OCI-LY1 (cell line): ENCODE measurements at regions not wholly inside any gene's neighbourhood (a gene's known extent, or its start where the extent isn't known, plus 50 kb on each side); places are given as distances from the start of the nearest gene placed in this dataset.

Source experiments
- H2AFZ ChIP-seq: fragments of 200-600 bp; sonication (generic), shearing (Covaris generic); 2 replicates; pipeline ENCODE4 v1.6.0; 2014; ENCODE audit warnings: antibody characterized with exemption, mild to moderate bottlenecking, low read length
- H3F3A ChIP-seq: fragments of 200-600 bp; sonication (generic), shearing (Covaris generic); 2 replicates; pipeline ENCODE4 v1.6.0; 2014; ENCODE audit warnings: mild to moderate bottlenecking, antibody characterized with exemption, low read length, moderate library complexity; ENCODE audit not compliant: insufficient read depth
- H3K27ac ChIP-seq: fragments of 200-600 bp; sonication (generic); 2 replicates; pipeline ENCODE4 v1.5.1; 2014; ENCODE audit warnings: low read length, mixed run types, mild to moderate bottlenecking, low read depth; ENCODE audit not compliant: poor library complexity, severe bottlenecking
- H3K27me3 ChIP-seq: fragments of 200-600 bp; sonication (generic); 2 replicates; pipeline ENCODE4 v1.6.0; 2014; ENCODE audit warnings: antibody characterized with exemption, mild to moderate bottlenecking, low read length, moderate library complexity; ENCODE audit not compliant: insufficient read depth
- H3K36me3 ChIP-seq: fragments of 200-600 bp; sonication (generic); 2 replicates; pipeline ENCODE4 v1.6.1; 2014; ENCODE audit warnings: mild to moderate bottlenecking, antibody characterized with exemption, low read length, moderate library complexity, mixed read lengths; ENCODE audit not compliant: insufficient read depth
- H3K4me1 ChIP-seq: fragments of 200-600 bp; sonication (generic); 2 replicates; pipeline ENCODE4 v1.5.1; 2014; ENCODE audit warnings: mild to moderate bottlenecking, low read length, moderate library complexity; ENCODE audit not compliant: insufficient read depth, severe bottlenecking
- H3K4me2 ChIP-seq: fragments of 200-600 bp; sonication (generic), shearing (Covaris generic); 2 replicates; pipeline ENCODE4 v1.6.1; 2014; ENCODE audit warnings: low read length
- H3K4me3 ChIP-seq: fragments of 200-600 bp; sonication (generic); 2 replicates; pipeline ENCODE4 v1.5.1; 2014; ENCODE audit warnings: low read length, low read depth, mild to moderate bottlenecking, mixed read lengths; ENCODE audit not compliant: poor library complexity, severe bottlenecking
- H3K79me2 ChIP-seq: fragments of 200-600 bp; shearing (Covaris generic); 2 replicates; pipeline ENCODE4 v1.6.1; 2016; ENCODE audit warnings: mixed run types, low read length, mixed read lengths; ENCODE audit not compliant: insufficient read depth
- H3K9ac ChIP-seq: fragments of 200-600 bp; sonication (generic), shearing (Covaris generic); 2 replicates; pipeline ENCODE4 v1.6.1; 2014; ENCODE audit warnings: mild to moderate bottlenecking, low read length, mixed read lengths
- H3K9me2 ChIP-seq: fragments of 200-600 bp; sonication (generic), shearing (Covaris generic); 2 replicates; pipeline ENCODE4 v1.6.1; 2014; ENCODE audit warnings: low read depth, mild to moderate bottlenecking, low read length, mixed read lengths
- H3K9me3 ChIP-seq: fragments of 200-600 bp; shearing (Covaris generic); 2 replicates; pipeline ENCODE4 v1.6.1; 2014; ENCODE audit warnings: low read length, mixed read lengths
- H4K20me1 ChIP-seq: fragments of 200-600 bp; sonication (generic), shearing (Covaris generic); 2 replicates; pipeline ENCODE4 v1.6.0; 2016; ENCODE audit warnings: mild to moderate bottlenecking, low read length; ENCODE audit not compliant: insufficient read depth
- CTCF ChIP-seq: fragments of 200-600 bp; sonication (generic), shearing (Covaris generic); IDR thresholded peaks from 2 replicates; pipeline ENCODE4 v1.5.1; 2017; ENCODE audit warnings: mild to moderate bottlenecking, antibody characterized with exemption, low read length, moderate library complexity, mixed read lengths
- EZH2 ChIP-seq: fragments of 200-600 bp; sonication (generic), shearing (Covaris generic); IDR thresholded peaks from 2 replicates; pipeline ENCODE4 v1.8.0; 2017; ENCODE audit warnings: borderline replicate concordance, mixed run types, mild to moderate bottlenecking, antibody characterized with exemption, low read length, moderate library complexity, mixed read lengths

GRCh38 chr20:51120438-51120837 lies 97.5 kb upstream of the KCNG1 start:
- Histone ChIP-seq H3K27me3 (peaks cover 4% of the 10 kb centered on the region; the same call in 1 of the 2 replicates), H4K20me1 (no peaks in the 10 kb centered on the region)

GRCh38 chr20:51119914-51120313 lies 97.0 kb upstream of the KCNG1 start:
- no peak overlapping the region for H2AFZ ChIP-seq
- no peaks in the 10 kb centered on the region for H3K79me2 ChIP-seq
- H3F3A ChIP-seq = no peaks in the 10 kb centered on the region
- H3K27ac ChIP-seq = no peak overlapping the region
- H3K27me3 ChIP-seq = peaks cover 4% of the 10 kb centered on the region; the same call in 1 of the 2 replicates
- no peak overlapping the region for H3K4me2 ChIP-seq
- H3K4me3 ChIP-seq = no peak overlapping the region
- H4K20me1 ChIP-seq = no peaks in the 10 kb centered on the region
- H3K9me3 ChIP-seq = no peaks in the 10 kb centered on the region
- no peaks in the 10 kb centered on the region for H3K9me2 ChIP-seq
- H3K4me1 ChIP-seq = no peaks in the 10 kb centered on the region
- H3K36me3 ChIP-seq = no peaks in the 10 kb centered on the region
- TF ChIP-seq CTCF (no peak), EZH2 (no peak)
- no peak overlapping the region for H3K9ac ChIP-seq

More at GRCh38 chr20:51120438-51120837, 97.5 kb upstream of the KCNG1 start:
- H3K27ac ChIP-seq = no peak overlapping the region
- no peaks in the 10 kb centered on the region for H3K79me2 ChIP-seq
- H3F3A ChIP-seq = no peaks in the 10 kb centered on the region
- H3K36me3 ChIP-seq = no peaks in the 10 kb centered on the region
- no peaks in the 10 kb centered on the region for H3K9me3 ChIP-seq
- no peak overlapping the region for H2AFZ ChIP-seq
- no peak overlapping the region for H3K9ac ChIP-seq
- no peaks in the 10 kb centered on the region for H3K4me1 ChIP-seq
- H3K4me2 ChIP-seq = no peak overlapping the region
- TF ChIP-seq CTCF = no peak
- no peak for TF ChIP-seq EZH2
- no peak overlapping the region for H3K4me3 ChIP-seq
- no peaks in the 10 kb centered on the region for H3K9me2 ChIP-seq

GRCh38 chr20:51118985-51119527 lies 96.1 kb upstream of the KCNG1 start:
- TF ChIP-seq EZH2 = no peak
- no peak for TF ChIP-seq CTCF
- Histone ChIP-seq H3K27ac (no peak overlapping the region), H3K4me3 (no peak overlapping the region), H3K9me2 (no peaks in the 10 kb centered on the region), H3F3A (no peaks in the 10 kb centered on the region), H2AFZ (no peak overlapping the region), H3K36me3 (no peaks in the 10 kb centered on the region), H3K9ac (no peak overlapping the region), H3K27me3 (peaks cover 4% of the 10 kb centered on the region; the same call in 1 of the 2 replicates), H3K9me3 (no peaks in the 10 kb centered on the region), H3K4me2 (no peak overlapping the region), H3K4me1 (no peaks in the 10 kb centered on the region), H4K20me1 (no peaks in the 10 kb centered on the region), H3K79me2 (no peaks in the 10 kb centered on the region)
